IPS-20b (cell line): ENCODE measurements at regions not wholly inside any gene's neighbourhood (a gene's known extent, or its start where the extent isn't known, plus 50 kb on each side); places are given as distances from the start of the nearest gene placed in this dataset.

Source experiments
- H3K27ac ChIP-seq: one replicate; pipeline ENCODE4 v1.5.1; 2013; ENCODE audit warnings: low read length
- H3K27me3 ChIP-seq: 2 replicates; pipeline ENCODE4 v1.6.1; 2013; ENCODE audit warnings: mild to moderate bottlenecking, low read length, inconsistent platforms; ENCODE audit not compliant: insufficient read depth
- H3K36me3 ChIP-seq: 2 replicates; pipeline ENCODE4 v1.6.1; 2013; ENCODE audit warnings: low read depth, mild to moderate bottlenecking, inconsistent platforms, low read length, moderate library complexity; ENCODE audit not compliant: insufficient read depth
- H3K4me1 ChIP-seq: 2 replicates; pipeline ENCODE4 v1.6.1; 2013; ENCODE audit warnings: mild to moderate bottlenecking, control low read depth, inconsistent platforms, low read length, moderate library complexity; ENCODE audit not compliant: insufficient read depth
- H3K4me3 ChIP-seq: 2 replicates; pipeline ENCODE4 v1.5.1; 2013; ENCODE audit warnings: mild to moderate bottlenecking, low read length, inconsistent platforms
- H3K9ac ChIP-seq: 2 replicates; pipeline ENCODE4 v1.6.1; 2013; ENCODE audit warnings: low read depth, mild to moderate bottlenecking, inconsistent platforms, low read length, moderate library complexity
- H3K9me3 ChIP-seq: 2 replicates; pipeline ENCODE4 v1.6.1; 2013; ENCODE audit warnings: mild to moderate bottlenecking, low read depth, low read length, inconsistent platforms; ENCODE audit not compliant: insufficient read depth

GRCh38 chr2:4412637-4413187, 709.3 kb downstream of the DCDC2C start:
- H3K27ac ChIP-seq, result no peak overlapping the region
- H3K36me3 ChIP-seq, result no peaks in the 10 kb centered on the region
- H3K9me3 ChIP-seq, result no peaks in the 10 kb centered on the region
- H3K9ac ChIP-seq, result no peak overlapping the region
- no peak overlapping the region for H3K4me3 ChIP-seq
- H3K27me3 ChIP-seq, result no peaks in the 10 kb centered on the region
- no peaks in the 10 kb centered on the region for H3K4me1 ChIP-seq

DNA sequence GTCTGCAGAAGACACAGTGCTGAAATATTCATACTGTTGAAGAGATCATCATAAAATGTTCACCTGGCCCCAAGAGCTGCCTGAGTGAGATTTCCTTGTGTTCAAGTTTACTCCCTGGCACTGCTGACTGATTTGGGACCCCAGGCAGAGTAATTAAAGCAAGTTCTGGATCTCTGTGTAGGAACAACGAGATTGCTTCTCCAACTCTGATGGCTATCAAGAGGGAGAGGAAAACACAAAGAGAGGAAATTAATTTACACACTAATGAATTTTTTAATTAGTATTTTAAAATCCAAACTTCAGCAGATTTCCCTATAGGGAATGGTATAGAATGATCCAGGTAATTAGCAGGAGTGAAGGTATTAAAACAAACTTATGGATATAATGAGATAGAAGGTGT, 711.8 kb downstream of the DCDC2C start:
- Histone ChIP-seq H3K4me1 (no peaks in the 10 kb centered on the region; the same call in 1 of the 2 replicates), H3K9me3 (no peaks in the 10 kb centered on the region), H3K4me3 (no peak overlapping the region), H3K27ac (no peak overlapping the region), H3K27me3 (no peaks in the 10 kb centered on the region), H3K9ac (no peak overlapping the region), H3K36me3 (no peaks in the 10 kb centered on the region)

DNA sequence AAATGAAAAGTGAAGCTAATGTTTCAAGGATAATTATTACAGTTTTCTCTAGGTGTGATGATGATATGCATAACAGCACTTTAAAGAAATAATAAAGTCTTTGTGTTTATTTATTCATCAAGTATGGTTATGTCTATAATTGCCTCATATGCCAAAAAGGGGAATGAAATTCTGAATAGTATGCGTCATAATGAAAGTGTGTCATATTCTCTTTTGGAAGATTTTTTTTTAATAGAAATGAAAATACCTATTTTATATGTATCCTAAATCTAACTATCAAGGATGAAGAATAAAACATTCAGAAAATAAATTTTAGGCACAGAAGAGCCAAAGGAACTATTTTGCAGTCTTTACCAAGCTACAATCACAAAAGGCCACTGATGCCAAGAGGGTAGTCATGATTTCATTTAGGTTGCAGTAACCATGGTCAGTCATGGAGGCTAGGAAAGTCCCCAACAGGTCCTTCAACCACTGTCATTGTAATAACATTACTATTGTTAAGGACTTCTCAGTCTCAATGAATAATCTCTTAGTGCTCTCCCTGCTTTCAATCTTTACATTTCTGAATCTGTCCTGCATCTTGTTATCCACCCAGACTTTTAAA, 712.5 kb downstream of the DCDC2C start:
- no peaks in the 10 kb centered on the region; the same call in 1 of the 2 replicates for H3K4me1 ChIP-seq
- H3K9ac ChIP-seq, result no peak overlapping the region
- no peak overlapping the region for H3K4me3 ChIP-seq
- no peaks in the 10 kb centered on the region for H3K27me3 ChIP-seq
- H3K9me3 ChIP-seq, result no peaks in the 10 kb centered on the region
- H3K36me3 ChIP-seq, result no peaks in the 10 kb centered on the region
- H3K27ac ChIP-seq, result no peak overlapping the region

DNA sequence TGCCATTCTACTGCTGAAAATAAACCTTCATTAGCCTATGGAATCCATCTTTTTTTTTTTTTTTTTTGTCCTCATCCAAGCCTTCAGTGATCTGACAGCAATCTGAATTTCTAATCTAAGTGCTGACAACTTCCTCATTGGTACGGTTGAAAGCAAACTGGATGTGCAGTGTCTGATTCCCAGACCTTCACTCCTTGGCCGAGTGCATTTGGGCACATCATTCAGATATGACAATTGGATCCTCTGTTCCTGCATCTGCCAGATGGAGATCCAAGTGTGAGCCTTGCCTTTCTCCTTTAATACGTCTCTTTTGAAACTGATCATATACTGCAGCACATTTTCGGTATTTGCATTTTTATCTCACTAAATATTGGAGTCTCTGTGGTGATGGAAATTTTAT, 713.1 kb downstream of the DCDC2C start:
- Histone ChIP-seq H3K4me1 (no peaks in the 10 kb centered on the region; the same call in 1 of the 2 replicates), H3K36me3 (no peaks in the 10 kb centered on the region), H3K4me3 (no peak overlapping the region), H3K27ac (no peak overlapping the region), H3K27me3 (no peaks in the 10 kb centered on the region), H3K9me3 (no peaks in the 10 kb centered on the region), H3K9ac (no peak overlapping the region)

DNA sequence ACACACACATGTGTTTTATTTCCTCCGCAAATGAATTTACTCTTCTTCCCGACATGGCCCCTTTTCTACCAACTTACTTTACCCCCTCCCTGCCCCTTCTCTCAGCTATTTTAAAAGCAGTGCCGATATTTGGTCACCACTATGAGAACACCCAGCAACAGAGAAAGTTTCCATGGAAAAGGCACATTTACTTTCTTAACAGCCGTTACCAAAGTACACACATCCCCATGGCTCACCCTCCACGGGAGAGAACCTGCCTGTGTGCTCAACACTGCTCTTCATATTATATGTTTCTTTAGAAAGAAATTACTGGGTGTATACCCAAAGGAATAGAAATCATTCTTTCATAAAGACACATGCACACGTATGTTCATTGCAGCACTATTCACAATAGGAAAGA, 714.4 kb downstream of the DCDC2C start:
- no peaks in the 10 kb centered on the region for H3K9me3 ChIP-seq
- H3K4me1 ChIP-seq, result no peaks in the 10 kb centered on the region; the same call in 1 of the 2 replicates
- no peak overlapping the region for H3K27ac ChIP-seq
- no peak overlapping the region for H3K9ac ChIP-seq
- H3K36me3 ChIP-seq, result no peaks in the 10 kb centered on the region
- no peak overlapping the region for H3K4me3 ChIP-seq
- H3K27me3 ChIP-seq, result no peaks in the 10 kb centered on the region

GRCh38 chr2:4420032-4420431, 716.7 kb downstream of the DCDC2C start:
- Histone ChIP-seq H3K36me3 (no peaks in the 10 kb centered on the region), H3K9ac (no peak overlapping the region), H3K27ac (no peak overlapping the region), H3K27me3 (no peaks in the 10 kb centered on the region), H3K9me3 (no peaks in the 10 kb centered on the region), H3K4me3 (no peak overlapping the region), H3K4me1 (no peaks in the 10 kb centered on the region; the same call in 1 of the 2 replicates)

- H3K27me3 ChIP-seq, result no peaks in the 10 kb centered on the region
- no peaks in the 10 kb centered on the region for H3K36me3 ChIP-seq
- H3K4me1 ChIP-seq, result no peaks in the 10 kb centered on the region; the same call in 1 of the 2 replicates
- no peak overlapping the region for H3K27ac ChIP-seq
- no peak overlapping the region for H3K9ac ChIP-seq
- H3K9me3 ChIP-seq, result no peaks in the 10 kb centered on the region
- H3K4me3 ChIP-seq, result no peak overlapping the region
Observed at GRCh38 chr2:4424153-4424552, 720.8 kb downstream of the DCDC2C start.

DNA sequence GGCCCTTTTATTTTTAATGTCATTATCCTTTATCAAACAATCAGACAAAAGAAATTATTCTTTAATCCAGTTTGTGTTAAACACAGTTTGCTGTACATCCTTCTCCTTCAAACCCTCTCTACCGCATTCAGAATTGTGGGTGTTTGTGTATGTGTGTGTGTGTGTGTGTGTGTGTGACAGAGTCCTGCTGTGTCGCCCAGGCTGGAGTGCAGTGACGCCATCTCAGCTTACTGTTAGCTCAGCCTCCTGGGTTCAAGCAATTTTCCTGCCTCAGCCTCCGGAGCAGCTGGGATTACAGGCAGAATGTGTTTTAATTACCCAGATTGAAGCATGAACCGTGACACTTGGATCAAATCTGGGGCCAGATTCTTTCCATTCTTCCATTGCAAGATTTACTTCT, 723.7 kb downstream of the DCDC2C start:
- Histone ChIP-seq H3K4me1 (no peaks in the 10 kb centered on the region), H3K27me3 (no peaks in the 10 kb centered on the region), H3K9me3 (no peaks in the 10 kb centered on the region), H3K4me3 (no peak overlapping the region), H3K9ac (no peak overlapping the region), H3K27ac (no peak overlapping the region), H3K36me3 (no peaks in the 10 kb centered on the region)

DNA sequence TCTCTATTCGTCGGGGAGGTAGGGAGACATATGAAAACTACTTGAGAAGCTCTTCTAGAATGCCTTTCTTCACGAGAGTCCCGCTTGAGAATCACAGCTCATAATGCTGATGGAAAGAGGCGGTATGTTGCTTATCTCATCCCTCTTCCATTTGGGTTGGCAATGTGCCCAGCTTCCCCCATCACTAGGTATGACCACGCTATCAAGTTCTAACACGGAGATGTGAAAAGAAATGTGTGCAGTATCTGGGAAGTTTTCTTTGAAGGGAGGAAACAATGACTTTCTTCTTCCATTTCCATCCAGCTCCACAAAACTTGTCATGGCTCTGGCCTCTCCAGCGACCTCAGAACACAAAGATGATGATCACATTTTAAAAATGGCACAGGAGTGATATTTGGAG, 742.4 kb downstream of the DCDC2C start:
- H3K27ac ChIP-seq, result no peak overlapping the region
- H3K4me3 ChIP-seq, result no peak overlapping the region
- H3K9ac ChIP-seq, result no peak overlapping the region
- H3K4me1 ChIP-seq, result peaks cover 13% of the 10 kb centered on the region; the same call in 1 of the 2 replicates
- no peaks in the 10 kb centered on the region for H3K9me3 ChIP-seq
- H3K27me3 ChIP-seq, result no peaks in the 10 kb centered on the region
- H3K36me3 ChIP-seq, result no peaks in the 10 kb centered on the region

DNA sequence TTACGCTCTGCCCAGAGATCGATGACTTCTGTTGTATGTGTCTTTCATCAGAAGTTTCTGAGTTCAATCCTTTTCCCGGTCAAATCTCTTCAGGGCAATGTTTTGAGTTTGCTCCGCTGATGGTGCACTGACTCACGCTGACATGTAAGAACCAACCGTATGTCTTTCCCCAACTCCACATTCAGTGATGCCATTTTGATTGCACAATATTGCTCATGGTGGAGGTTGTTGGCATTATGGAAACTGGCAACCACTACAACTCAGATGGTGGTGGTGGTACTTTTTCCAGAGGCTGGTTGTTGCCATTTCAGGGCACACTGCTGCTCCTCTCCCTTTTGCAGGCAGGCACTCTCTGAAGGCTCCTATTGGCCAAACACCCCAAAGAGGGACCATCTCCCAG, 751.5 kb downstream of the DCDC2C start:
- Histone ChIP-seq H3K27me3 (no peaks in the 10 kb centered on the region), H3K36me3 (no peaks in the 10 kb centered on the region), H3K27ac (no peak overlapping the region), H3K9me3 (no peaks in the 10 kb centered on the region), H3K4me1 (no peaks in the 10 kb centered on the region), H3K4me3 (no peak overlapping the region), H3K9ac (no peak overlapping the region)

DNA sequence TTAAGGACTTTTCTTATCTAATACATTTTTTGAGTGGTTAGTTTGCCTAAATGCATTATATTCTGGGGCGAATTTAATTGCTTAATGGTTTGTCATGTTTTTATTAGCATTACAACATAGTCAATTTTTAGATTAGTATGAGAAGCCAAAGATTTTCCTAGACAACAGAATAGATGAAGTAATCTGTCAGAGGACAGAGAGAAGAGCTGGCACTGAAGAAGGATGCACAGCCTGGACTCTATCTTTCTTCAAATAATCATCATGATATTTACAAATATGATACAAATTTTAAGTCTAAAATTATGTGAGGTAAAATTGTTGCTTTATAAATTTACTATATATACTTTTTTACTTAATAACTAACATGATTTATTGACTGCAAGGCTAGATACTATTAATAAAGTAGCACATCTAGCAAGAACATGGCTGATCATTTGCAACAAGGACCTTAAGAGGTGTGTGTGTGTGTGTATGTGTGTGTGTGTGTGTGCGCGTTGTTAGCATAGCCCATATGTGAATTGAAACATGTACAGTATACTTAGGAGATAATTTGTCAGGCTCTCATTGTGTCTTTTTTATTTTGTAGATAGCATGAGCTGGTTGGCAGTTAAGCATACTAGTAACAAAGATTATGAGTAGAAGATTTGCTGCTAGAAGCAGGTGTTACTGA, 752.2 kb downstream of the DCDC2C start:
- Histone ChIP-seq H3K9ac (no peak overlapping the region), H3K9me3 (no peaks in the 10 kb centered on the region), H3K4me3 (no peak overlapping the region), H3K27ac (no peak overlapping the region), H3K36me3 (no peaks in the 10 kb centered on the region), H3K4me1 (no peaks in the 10 kb centered on the region), H3K27me3 (no peaks in the 10 kb centered on the region)

- no peaks in the 10 kb centered on the region for H3K36me3 ChIP-seq
Observed at GRCh38 chr2:4464634-4465266, 761.4 kb downstream of the DCDC2C start.

More at GRCh38 chr2:4464634-4465266, 761.4 kb downstream of the DCDC2C start:
- no peaks in the 10 kb centered on the region for H3K4me1 ChIP-seq
- H3K9me3 ChIP-seq, result no peaks in the 10 kb centered on the region
- H3K4me3 ChIP-seq, result no peak overlapping the region
- H3K27ac ChIP-seq, result no peak overlapping the region
- H3K27me3 ChIP-seq, result no peaks in the 10 kb centered on the region
- no peak overlapping the region for H3K9ac ChIP-seq
